ENCODE measurements at regions not wholly inside any gene's neighbourhood (a gene's known extent, or its start where the extent isn't known, plus 50 kb on each side); places are given as distances from the start of the nearest gene placed in this dataset.

- no peaks in the 10 kb centered on the region for H3K9me3 Mint-ChIP-seq
- H3K4me3 Mint-ChIP-seq = no peak overlapping the region
- peaks cover 21% of the 10 kb centered on the region for H3K4me1 Mint-ChIP-seq
- POLR2A ChIA-PET = no interaction called here
- DNase-seq (no peak), ATAC-seq (ENCODE audit: low read depth) (no peak)
- no peaks in the 10 kb centered on the region for H3K36me3 Mint-ChIP-seq
- no peak overlapping the region for H3K27ac Mint-ChIP-seq
- peaks cover 49% of the 10 kb centered on the region for H3K27me3 Mint-ChIP-seq
Observed at GRCh38 chr7:22554184-22554583, 54.2 kb upstream of the STEAP1B start.

GRCh38 chr7:22551768-22552513 lies 52.0 kb upstream of the STEAP1B start:
- Mint-ChIP-seq H3K4me1 (peaks cover 21% of the 10 kb centered on the region), H3K36me3 (no peaks in the 10 kb centered on the region), H3K27ac (no peak overlapping the region), H3K9me3 (no peaks in the 10 kb centered on the region), H3K27me3 (peaks cover 65% of the 10 kb centered on the region), H3K4me3 (no peak overlapping the region)
- ATAC-seq (ENCODE audit: low read depth) = no peak
- DNase-seq = no peak
- POLR2A ChIA-PET = no interaction called here

GRCh38 chr7:22550514-22551030 lies 50.6 kb upstream of the STEAP1B start:
- Mint-ChIP-seq H3K27me3 (peaks cover 75% of the 10 kb centered on the region), H3K4me3 (peak overlapping the region; percentile 75), H3K4me1 (peaks cover 18% of the 10 kb centered on the region), H3K9me3 (no peaks in the 10 kb centered on the region), H3K36me3 (no peaks in the 10 kb centered on the region), H3K27ac (no peak overlapping the region)
- POLR2A ChIA-PET = no interaction called here
- no peak for DNase-seq
- no peak for ATAC-seq (ENCODE audit: low read depth)

- Mint-ChIP-seq H3K27ac (peak overlapping the region; percentile 63), H3K4me3 (peak overlapping the region; percentile 75), H3K9me3 (no peaks in the 10 kb centered on the region), H3K36me3 (no peaks in the 10 kb centered on the region), H3K4me1 (peaks cover 13% of the 10 kb centered on the region), H3K27me3 (peaks cover 79% of the 10 kb centered on the region)
- peak; percentile 76 for ATAC-seq (ENCODE audit: low read depth)
- peak; percentile 56 for DNase-seq
- POLR2A ChIA-PET = no interaction called here
Observed at GRCh38 chr7:22549667-22550513, 49.9 kb upstream of the STEAP1B start.
